ENCODE measurements at regions not wholly inside any gene's neighbourhood (a gene's known extent, or its start where the extent isn't known, plus 50 kb on each side); places are given as distances from the start of the nearest gene placed in this dataset.

DNA sequence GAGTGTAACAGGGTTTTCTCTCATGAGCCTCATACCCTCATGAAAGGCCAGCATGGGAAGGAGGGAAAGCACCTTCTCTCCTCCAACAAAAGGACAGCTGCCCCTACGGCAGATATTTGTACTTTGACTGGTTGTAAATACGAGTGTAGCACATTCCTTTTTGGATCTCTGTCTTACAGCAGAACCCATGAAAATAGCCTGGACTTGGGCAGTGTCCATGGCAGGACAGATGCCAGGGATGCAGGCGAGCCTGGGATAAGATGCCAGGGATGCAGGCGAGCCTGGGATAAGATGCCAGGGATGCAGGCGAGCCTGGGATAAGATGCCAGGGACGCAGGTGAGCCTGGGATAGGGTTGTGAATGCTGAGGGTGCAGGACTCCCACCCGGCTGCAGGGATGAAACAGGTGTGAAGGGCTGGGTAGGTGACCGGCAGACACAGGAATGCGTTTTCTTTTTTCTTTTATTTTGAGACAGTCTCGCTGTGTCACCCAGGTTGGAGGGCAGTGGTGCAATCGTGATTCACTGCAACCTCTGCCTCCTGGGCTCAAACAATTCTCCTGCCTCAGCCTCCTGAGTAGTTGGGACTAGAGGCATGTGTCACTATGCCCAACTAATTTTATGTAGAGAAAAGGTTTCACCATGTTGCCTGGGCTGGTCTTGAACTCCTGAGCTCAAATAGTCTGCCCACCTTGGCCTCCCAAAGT, 120.0 kb downstream of the BEGAIN start:
- Histone ChIP-seq H3K9me3 (ENCODE audit: control insufficient read depth, insufficient read depth, low read length) (no peaks in the 10 kb centered on the region), H3K9ac (ENCODE audit: low read depth, low read length) (no peak overlapping the region), H3K36me3 (ENCODE audit: control insufficient read depth, insufficient read depth, low read length) (no peaks in the 10 kb centered on the region), H3K4me3 (ENCODE audit: low read depth, low read length) (no peak overlapping the region), H3K4me1 (ENCODE audit: control insufficient read depth, insufficient read depth, low read length) (peaks cover 10% of the 10 kb centered on the region), H3K27me3 (ENCODE audit: control insufficient read depth, insufficient read depth, low read length) (no peaks in the 10 kb centered on the region)

DNA sequence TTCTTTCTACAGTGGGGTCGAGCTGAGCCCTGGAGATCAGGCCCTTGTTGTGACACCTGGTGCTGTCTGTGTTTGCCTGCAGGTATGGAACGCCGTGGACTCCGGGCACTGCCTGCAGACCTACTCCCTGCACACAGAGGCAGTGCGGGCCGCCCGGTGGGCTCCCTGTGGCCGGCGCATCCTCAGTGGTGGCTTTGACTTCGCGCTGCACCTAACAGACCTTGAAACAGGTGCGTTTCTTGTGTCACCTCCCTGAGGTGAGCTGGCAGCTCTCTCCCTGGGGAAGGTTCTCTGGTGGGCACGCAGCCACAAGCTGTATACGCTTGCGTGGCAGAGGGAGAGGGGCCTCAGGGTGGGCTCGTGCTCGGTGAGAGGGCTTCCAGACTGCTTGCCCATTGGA, 119.3 kb downstream of the BEGAIN start:
- Histone ChIP-seq H3K9ac (ENCODE audit: low read depth, low read length) (no peak overlapping the region), H3K27me3 (ENCODE audit: control insufficient read depth, insufficient read depth, low read length) (no peaks in the 10 kb centered on the region), H3K36me3 (ENCODE audit: control insufficient read depth, insufficient read depth, low read length) (no peaks in the 10 kb centered on the region), H3K9me3 (ENCODE audit: control insufficient read depth, insufficient read depth, low read length) (no peaks in the 10 kb centered on the region), H3K4me3 (ENCODE audit: low read depth, low read length) (no peak overlapping the region), H3K4me1 (ENCODE audit: control insufficient read depth, insufficient read depth, low read length) (peaks cover 10% of the 10 kb centered on the region)

GRCh38 chr14:100468557-100468956, 118.7 kb downstream of the BEGAIN start:
- H3K36me3 ChIP-seq (ENCODE audit: control insufficient read depth, insufficient read depth, low read length) = no peaks in the 10 kb centered on the region
- H3K9me3 ChIP-seq (ENCODE audit: control insufficient read depth, insufficient read depth, low read length) = no peaks in the 10 kb centered on the region
- no peaks in the 10 kb centered on the region for H3K27me3 ChIP-seq (ENCODE audit: control insufficient read depth, insufficient read depth, low read length)
- H3K9ac ChIP-seq (ENCODE audit: low read depth, low read length) = no peak overlapping the region
- peaks cover 10% of the 10 kb centered on the region for H3K4me1 ChIP-seq (ENCODE audit: control insufficient read depth, insufficient read depth, low read length)
- H3K4me3 ChIP-seq (ENCODE audit: low read depth, low read length) = no peak overlapping the region

- Histone ChIP-seq H3K9me3 (ENCODE audit: control insufficient read depth, insufficient read depth, low read length) (no peaks in the 10 kb centered on the region), H3K27me3 (ENCODE audit: control insufficient read depth, insufficient read depth, low read length) (no peaks in the 10 kb centered on the region), H3K9ac (ENCODE audit: low read depth, low read length) (no peak overlapping the region), H3K36me3 (ENCODE audit: control insufficient read depth, insufficient read depth, low read length) (no peaks in the 10 kb centered on the region), H3K4me3 (ENCODE audit: low read depth, low read length) (no peak overlapping the region), H3K4me1 (ENCODE audit: control insufficient read depth, insufficient read depth, low read length) (peaks cover 10% of the 10 kb centered on the region)
Measured at GRCh38 chr14:100469632-100470522, 117.3 kb downstream of the BEGAIN start.

GRCh38 chr14:100470523-100470897, 116.7 kb downstream of the BEGAIN start:
- Histone ChIP-seq H3K4me1 (ENCODE audit: control insufficient read depth, insufficient read depth, low read length) (peaks cover 8% of the 10 kb centered on the region), H3K9ac (ENCODE audit: low read depth, low read length) (no peak overlapping the region), H3K4me3 (ENCODE audit: low read depth, low read length) (no peak overlapping the region), H3K9me3 (ENCODE audit: control insufficient read depth, insufficient read depth, low read length) (no peaks in the 10 kb centered on the region), H3K27me3 (ENCODE audit: control insufficient read depth, insufficient read depth, low read length) (no peaks in the 10 kb centered on the region), H3K36me3 (ENCODE audit: control insufficient read depth, insufficient read depth, low read length) (no peaks in the 10 kb centered on the region)

GRCh38 chr14:100471441-100472093, 115.7 kb downstream of the BEGAIN start:
- H3K27me3 ChIP-seq (ENCODE audit: control insufficient read depth, insufficient read depth, low read length) = no peaks in the 10 kb centered on the region
- no peak overlapping the region for H3K4me3 ChIP-seq (ENCODE audit: low read depth, low read length)
- no peaks in the 10 kb centered on the region for H3K36me3 ChIP-seq (ENCODE audit: control insufficient read depth, insufficient read depth, low read length)
- no peaks in the 10 kb centered on the region for H3K4me1 ChIP-seq (ENCODE audit: control insufficient read depth, insufficient read depth, low read length)
- no peaks in the 10 kb centered on the region for H3K9me3 ChIP-seq (ENCODE audit: control insufficient read depth, insufficient read depth, low read length)
- no peak overlapping the region for H3K9ac ChIP-seq (ENCODE audit: low read depth, low read length)

- no peaks in the 10 kb centered on the region for H3K4me1 ChIP-seq (ENCODE audit: control insufficient read depth, insufficient read depth, low read length)
- no peaks in the 10 kb centered on the region for H3K36me3 ChIP-seq (ENCODE audit: control insufficient read depth, insufficient read depth, low read length)
- no peak overlapping the region for H3K4me3 ChIP-seq (ENCODE audit: low read depth, low read length)
- H3K9ac ChIP-seq (ENCODE audit: low read depth, low read length) = no peak overlapping the region
- H3K27me3 ChIP-seq (ENCODE audit: control insufficient read depth, insufficient read depth, low read length) = no peaks in the 10 kb centered on the region
- H3K9me3 ChIP-seq (ENCODE audit: control insufficient read depth, insufficient read depth, low read length) = no peaks in the 10 kb centered on the region
Measured at GRCh38 chr14:100472094-100472455, 115.1 kb downstream of the BEGAIN start.

DNA sequence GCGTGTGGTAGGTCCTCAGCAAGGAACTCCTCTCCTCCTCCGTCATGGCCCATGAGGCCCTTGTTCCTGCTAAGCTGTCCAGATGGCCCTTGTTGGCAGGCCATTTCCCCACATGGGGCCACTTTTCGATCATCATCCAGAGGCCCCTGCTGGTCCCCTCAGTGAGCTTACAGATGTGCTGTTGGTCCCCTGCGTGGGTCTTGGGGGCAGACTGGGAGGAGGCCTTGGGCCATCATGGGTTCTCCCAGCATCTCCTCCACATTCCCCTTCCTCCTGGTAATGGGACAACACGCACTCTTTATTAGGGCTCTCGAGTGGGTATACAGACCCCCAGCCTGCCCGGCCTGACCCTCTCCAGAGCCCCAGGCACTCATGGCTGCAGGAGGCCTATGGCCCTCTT, 114.7 kb downstream of the BEGAIN start:
- Histone ChIP-seq H3K4me3 (ENCODE audit: low read depth, low read length) (no peak overlapping the region), H3K9me3 (ENCODE audit: control insufficient read depth, insufficient read depth, low read length) (no peaks in the 10 kb centered on the region), H3K36me3 (ENCODE audit: control insufficient read depth, insufficient read depth, low read length) (no peaks in the 10 kb centered on the region), H3K27me3 (ENCODE audit: control insufficient read depth, insufficient read depth, low read length) (no peaks in the 10 kb centered on the region), H3K4me1 (ENCODE audit: control insufficient read depth, insufficient read depth, low read length) (no peaks in the 10 kb centered on the region), H3K9ac (ENCODE audit: low read depth, low read length) (no peak overlapping the region)

GRCh38 chr14:100473249-100473648, 114.0 kb downstream of the BEGAIN start:
- Histone ChIP-seq H3K9me3 (ENCODE audit: control insufficient read depth, insufficient read depth, low read length) (no peaks in the 10 kb centered on the region), H3K4me1 (ENCODE audit: control insufficient read depth, insufficient read depth, low read length) (no peaks in the 10 kb centered on the region), H3K36me3 (ENCODE audit: control insufficient read depth, insufficient read depth, low read length) (no peaks in the 10 kb centered on the region), H3K4me3 (ENCODE audit: low read depth, low read length) (no peak overlapping the region), H3K9ac (ENCODE audit: low read depth, low read length) (no peak overlapping the region), H3K27me3 (ENCODE audit: control insufficient read depth, insufficient read depth, low read length) (no peaks in the 10 kb centered on the region)

DNA sequence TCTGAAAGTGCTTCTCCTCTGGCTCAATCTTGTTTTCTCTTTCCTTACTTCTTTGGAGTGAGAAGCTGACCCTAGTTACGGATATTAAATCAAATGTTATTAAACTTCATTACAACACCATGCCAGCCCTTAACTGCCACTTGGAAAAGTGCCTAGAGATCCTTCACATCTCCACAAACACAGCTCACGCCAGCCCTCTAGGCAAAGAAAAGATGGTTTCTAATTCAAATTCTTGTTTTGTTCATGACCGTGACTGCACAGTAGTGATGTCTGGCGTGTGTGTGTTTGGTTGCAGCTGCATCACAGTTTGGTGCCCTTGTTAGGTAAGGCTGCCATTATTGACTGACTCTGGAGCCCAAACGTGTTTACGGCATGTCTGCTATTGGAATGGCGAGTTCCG, 113.0 kb downstream of the BEGAIN start:
- no peaks in the 10 kb centered on the region for H3K36me3 ChIP-seq (ENCODE audit: control insufficient read depth, insufficient read depth, low read length)
- H3K9ac ChIP-seq (ENCODE audit: low read depth, low read length) = no peak overlapping the region

DNA sequence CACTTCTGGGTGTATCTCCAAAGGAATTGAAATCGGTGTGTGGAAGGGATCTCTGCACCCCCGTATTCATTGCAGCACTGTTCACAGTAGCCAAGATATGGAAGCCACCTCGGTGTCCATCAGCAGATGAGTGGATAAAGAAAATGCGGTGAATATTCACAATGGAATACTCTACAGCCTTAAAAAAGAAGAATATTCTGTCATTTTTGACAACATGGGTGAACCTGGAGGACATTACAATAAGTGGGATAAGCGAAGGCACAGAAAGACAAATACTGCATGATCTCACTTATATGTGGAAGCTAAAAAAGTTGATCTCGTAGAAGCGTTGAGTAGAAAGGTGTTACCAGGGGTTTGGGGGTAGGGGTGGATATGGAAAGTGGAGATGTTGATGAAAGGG, 111.9 kb downstream of the BEGAIN start:
- no peaks in the 10 kb centered on the region for H3K36me3 ChIP-seq (ENCODE audit: control insufficient read depth, insufficient read depth, low read length)
- no peaks in the 10 kb centered on the region for H3K27me3 ChIP-seq (ENCODE audit: control insufficient read depth, insufficient read depth, low read length)
- no peak overlapping the region for H3K4me3 ChIP-seq (ENCODE audit: low read depth, low read length)
- no peaks in the 10 kb centered on the region for H3K4me1 ChIP-seq (ENCODE audit: control insufficient read depth, insufficient read depth, low read length)
- no peaks in the 10 kb centered on the region for H3K9me3 ChIP-seq (ENCODE audit: control insufficient read depth, insufficient read depth, low read length)
- no peak overlapping the region for H3K9ac ChIP-seq (ENCODE audit: low read depth, low read length)

More for the DNA sequence above, 113.0 kb downstream of the BEGAIN start:
- no peaks in the 10 kb centered on the region for H3K27me3 ChIP-seq (ENCODE audit: control insufficient read depth, insufficient read depth, low read length)
- H3K4me1 ChIP-seq (ENCODE audit: control insufficient read depth, insufficient read depth, low read length) = no peaks in the 10 kb centered on the region
- no peaks in the 10 kb centered on the region for H3K9me3 ChIP-seq (ENCODE audit: control insufficient read depth, insufficient read depth, low read length)
- H3K4me3 ChIP-seq (ENCODE audit: low read depth, low read length) = no peak overlapping the region

Measured in iPS-15b (cell line).